ENCODE measurements at regions not wholly inside any gene's neighbourhood (a gene's known extent, or its start where the extent isn't known, plus 50 kb on each side); places are given as distances from the start of the nearest gene placed in this dataset.

- ATAC-seq (ENCODE audit: low read depth) (no peak), DNase-seq (no peak)
- POLR2A ChIA-PET (ENCODE audit: unreplicated experiment) = no interaction called here
- 45% methylated on average over 4 of the region's 9 CpGs; no CpG with 5 or more reads in 1 of the 2 experiments for WGBS, 2 experiments (ENCODE audit: extremely low coverage in 2 of 2, insufficient read length in 1 of 2)
- dilution Hi-C loops (cut with HindIII; ENCODE audit: low sequenced_read_pairs, unreplicated experiment) = no loop called here
- no peak overlapping the region for H3K23ac ChIP-seq (ENCODE audit: low read depth, low read length)
- H2BK5ac ChIP-seq (ENCODE audit: low read depth, low read length, poor library complexity, severe bottlenecking) = no peak overlapping the region
- TF ChIP-seq NFE2L2 (IDR thresholded peaks at IDR 0.05; ENCODE audit: low read depth, low read length) (no peak), MAFK (IDR thresholded peaks at IDR 0.05; ENCODE audit: low read depth, low read length) (no peak), CEBPB (IDR thresholded peaks at IDR 0.05; ENCODE audit: low read depth, low read length) (no peak), SMC3 (IDR thresholded peaks at IDR 0.05; ENCODE audit: low read depth, low read length) (no peak), ELK1 (IDR thresholded peaks at IDR 0.05; ENCODE audit: borderline replicate concordance, low read depth, low read length) (no peak), MAZ (IDR thresholded peaks at IDR 0.05; ENCODE audit: borderline replicate concordance, low read depth, low read length) (no peak), FOS (IDR thresholded peaks at IDR 0.05; ENCODE audit: low read depth, low read length) (no peak), USF2 (IDR thresholded peaks at IDR 0.05; ENCODE audit: low read depth, low read length) (no peak), RAD21 (IDR thresholded peaks at IDR 0.05; ENCODE audit: low read length) (no peak), MXI1 (IDR thresholded peaks at IDR 0.05; ENCODE audit: borderline replicate concordance, low read depth, low read length) (no peak), RFX5 (IDR thresholded peaks at IDR 0.05; ENCODE audit: low read depth, low read length) (no peak), POLR2A (IDR thresholded peaks at IDR 0.05; ENCODE audit: low read depth, low read length) (no peak)
- TF ChIP-seq, protein P1, sequence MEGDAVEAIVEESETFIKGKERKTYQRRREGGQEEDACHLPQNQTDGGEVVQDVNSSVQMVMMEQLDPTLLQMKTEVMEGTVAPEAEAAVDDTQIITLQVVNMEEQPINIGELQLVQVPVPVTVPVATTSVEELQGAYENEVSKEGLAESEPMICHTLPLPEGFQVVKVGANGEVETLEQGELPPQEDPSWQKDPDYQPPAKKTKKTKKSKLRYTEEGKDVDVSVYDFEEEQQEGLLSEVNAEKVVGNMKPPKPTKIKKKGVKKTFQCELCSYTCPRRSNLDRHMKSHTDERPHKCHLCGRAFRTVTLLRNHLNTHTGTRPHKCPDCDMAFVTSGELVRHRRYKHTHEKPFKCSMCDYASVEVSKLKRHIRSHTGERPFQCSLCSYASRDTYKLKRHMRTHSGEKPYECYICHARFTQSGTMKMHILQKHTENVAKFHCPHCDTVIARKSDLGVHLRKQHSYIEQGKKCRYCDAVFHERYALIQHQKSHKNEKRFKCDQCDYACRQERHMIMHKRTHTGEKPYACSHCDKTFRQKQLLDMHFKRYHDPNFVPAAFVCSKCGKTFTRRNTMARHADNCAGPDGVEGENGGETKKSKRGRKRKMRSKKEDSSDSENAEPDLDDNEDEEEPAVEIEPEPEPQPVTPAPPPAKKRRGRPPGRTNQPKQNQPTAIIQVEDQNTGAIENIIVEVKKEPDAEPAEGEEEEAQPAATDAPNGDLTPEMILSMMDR (conservative IDR thresholded peaks at IDR 0.05; ENCODE audit: low read depth, low read length) = no peak
- H3K9me1 ChIP-seq (ENCODE audit: insufficient read depth, low read length) = no peaks in the 10 kb centered on the region
- no peak overlapping the region for H2AK5ac ChIP-seq (ENCODE audit: low read depth, low read length)
- no peak overlapping the region for H2AK9ac ChIP-seq (replicated peaks; ENCODE audit: low read depth, low read length, poor library complexity)
- no peak overlapping the region for H2AFZ ChIP-seq (replicated peaks; ENCODE audit: low read length, poor library complexity)
- H3K18ac ChIP-seq (ENCODE audit: low read depth, low read length) = no peak overlapping the region
- no peak overlapping the region for H3K56ac ChIP-seq (ENCODE audit: extremely low read depth, insufficient read depth, low read length)
- H3K4ac ChIP-seq (ENCODE audit: low read depth, low read length) = no peak overlapping the region
- H3K27ac ChIP-seq (ENCODE audit: insufficient read depth, low read length) = no peak overlapping the region
- no peak overlapping the region for H2BK15ac ChIP-seq (ENCODE audit: low read depth, low read length)
- CTCF ChIA-PET = no interaction called here
- H4K8ac ChIP-seq (ENCODE audit: low read depth in 2 of 2, low read length in 2 of 2) = no peak overlapping the region
- H2BK20ac ChIP-seq (ENCODE audit: low read depth, low read length) = no peak overlapping the region
- no peak overlapping the region for H3K14ac ChIP-seq (replicated peaks; ENCODE audit: low read depth, low read length)
- no peaks in the 10 kb centered on the region for H4K20me1 ChIP-seq (ENCODE audit: insufficient read depth, low read length)
- intact Hi-C loops (cut with micrococcal nuclease) = no loop called here
- in situ Hi-C loops (cut with MboI; ENCODE audit: low sequenced_read_pairs) = loop anchor here (10.0 to 25.0 kb wide), 2 partner anchors 1350 to 1498 kb away; partner anchors contain the start of gene GABRA5
- no peak overlapping the region for H3K4me2 ChIP-seq (ENCODE audit: low read depth, low read length)
- no peaks in the 10 kb centered on the region; the same call in 1 of the 2 replicates for H3K27me3 ChIP-seq (ENCODE audit: control insufficient read depth, insufficient read depth, low read length)
- H4K91ac ChIP-seq (ENCODE audit: insufficient read depth, low read depth, low read length) = no peak overlapping the region
- no peak overlapping the region for H3K9ac ChIP-seq (ENCODE audit: low read depth, low read length)
- BruUV-seq (replicated peaks) = no TSS peak
- H3K4me3 ChIP-seq (ENCODE audit: insufficient read depth, low read depth, low read length) = no peak overlapping the region
- H3K9me3 ChIP-seq (ENCODE audit: control insufficient read depth, insufficient read depth, low read length) = no peaks in the 10 kb centered on the region
- no peak overlapping the region for H2BK120ac ChIP-seq (ENCODE audit: low read depth, low read length)
- H3K36me3 ChIP-seq (ENCODE audit: control insufficient read depth, insufficient read depth, low read length) = no peaks in the 10 kb centered on the region
- H3K4me1 ChIP-seq (ENCODE audit: control insufficient read depth, insufficient read depth, low read length) = no peaks in the 10 kb centered on the region
- H3K79me1 ChIP-seq (ENCODE audit: low read depth in 1 of 2, low read length in 2 of 2) = no peaks in the 10 kb centered on the region
- no peak overlapping the region for H4K5ac ChIP-seq (ENCODE audit: low read depth, low read length)
These were observed 75.7 kb upstream of the UBE3A start for GRCh38 chr15:25514522-25514921.

Data from IMR-90 (cell line).